Endodermal cell (in vitro differentiated cells): ENCODE measurements at regions not wholly inside any gene's neighbourhood (a gene's known extent, or its start where the extent isn't known, plus 50 kb on each side); places are given as distances from the start of the nearest gene placed in this dataset.
"Not testable (repeated sequence)": the region's sequence is repeated elsewhere in the genome, so short reads cannot be mapped to it uniquely, and the experiment has no call there.

Experiments used
- DNase-seq: peaks from one replicate; pipeline ENCODE4 v3.0.0-alpha.2; 2017
- H3K27ac ChIP-seq: 2 replicates; pipeline ENCODE4 v1.5.1; 2013; ENCODE audit warnings: mild to moderate bottlenecking, low read depth, low read length, moderate library complexity
- H3K27me3 ChIP-seq: 2 replicates; pipeline ENCODE4 v1.6.1; 2013; ENCODE audit warnings: mild to moderate bottlenecking, low read length, moderate library complexity; ENCODE audit not compliant: insufficient read depth, control insufficient read depth, poor library complexity, severe bottlenecking
- H3K36me3 ChIP-seq: 2 replicates; pipeline ENCODE4 v1.7.0; 2013; ENCODE audit warnings: mild to moderate bottlenecking, low read length, moderate library complexity; ENCODE audit not compliant: control insufficient read depth, insufficient read depth
- H3K4me1 ChIP-seq: one replicate; pipeline ENCODE4 v1.7.0; 2013; ENCODE audit warnings: low read length; ENCODE audit not compliant: control insufficient read depth, insufficient read depth
- H3K4me3 ChIP-seq: 2 replicates; pipeline ENCODE4 v1.5.1; 2013; ENCODE audit warnings: mild to moderate bottlenecking, low read length, moderate library complexity
- H3K9ac ChIP-seq: 2 replicates; pipeline ENCODE4 v1.6.1; 2013; ENCODE audit warnings: mild to moderate bottlenecking, low read length, moderate library complexity; ENCODE audit not compliant: poor library complexity, severe bottlenecking; ENCODE audit errors: extremely low read depth
- H3K9me3 ChIP-seq: 2 replicates; pipeline ENCODE4 v1.6.1; 2013; ENCODE audit warnings: mild to moderate bottlenecking, low read length, moderate library complexity; ENCODE audit not compliant: control insufficient read depth
- H3K27ac Mint-ChIP-seq: 2 replicates; pipeline ENCODE4 v1.8.0; 2020; ENCODE audit warnings: mixed read lengths
- H3K27me3 Mint-ChIP-seq: 2 replicates; pipeline ENCODE4 v1.8.0; 2021; ENCODE audit warnings: mild to moderate bottlenecking, mixed read lengths; ENCODE audit not compliant: insufficient read depth
- H3K36me3 Mint-ChIP-seq: 2 replicates; pipeline ENCODE4 v1.8.0; 2020; ENCODE audit warnings: low read depth, mixed read lengths
- H3K4me1 Mint-ChIP-seq: 2 replicates; pipeline ENCODE4 v1.8.0; 2020; ENCODE audit warnings: mixed read lengths
- H3K4me3 Mint-ChIP-seq: 2 replicates; pipeline ENCODE4 v1.8.0; 2020; ENCODE audit warnings: mild to moderate bottlenecking, moderate library complexity, mixed read lengths
- H3K9me3 Mint-ChIP-seq: 2 replicates; pipeline ENCODE4 v1.8.0; 2020; ENCODE audit warnings: mild to moderate bottlenecking, mixed read lengths
- CTCF ChIP-seq: fragments of 200-600 bp; sonication (generic); conservative IDR thresholded peaks from 2 replicates; pipeline ENCODE4 v1.5.0; 2021; ENCODE audit warnings: antibody characterized with exemption, mild to moderate bottlenecking
- WGBS, 2 experiments: methylation state at CpG; one replicate each; pipeline versions ENCODE4 v1.1.5 to v1.1.7; 2013; ENCODE audit warnings: missing lambda C conversion rate in 2 of 2, mixed read lengths in 1 of 2; ENCODE audit not compliant: insufficient coverage in 1 of 2, insufficient read length in 1 of 2; 5-methylcytosine and 5-hydroxymethylcytosine counted together

GRCh38 chrX:45506149-45506730 lies 305.6 kb upstream of the DIPK2B start:
- DNase-seq, result no peak
- WGBS, 2 experiments, result 100% methylated on average over 1 to 2 of the region's 2 CpGs
- H3K27me3 ChIP-seq, result no peaks in the 10 kb centered on the region
- no peak overlapping the region for H3K4me3 ChIP-seq
- peaks cover 4% of the 10 kb centered on the region for H3K4me1 Mint-ChIP-seq
- no peak for TF ChIP-seq CTCF
- no peak overlapping the region for H3K9ac ChIP-seq
- no peaks in the 10 kb centered on the region for H3K36me3 ChIP-seq
- peaks cover 64% of the 10 kb centered on the region for H3K9me3 Mint-ChIP-seq
- H3K4me1 ChIP-seq, result no peaks in the 10 kb centered on the region
- no peaks in the 10 kb centered on the region for H3K9me3 ChIP-seq
- peaks cover 4% of the 10 kb centered on the region for H3K36me3 Mint-ChIP-seq
- no peak overlapping the region for H3K4me3 Mint-ChIP-seq
- no peak overlapping the region for H3K27ac Mint-ChIP-seq
- H3K27ac ChIP-seq, result no peak overlapping the region
- H3K27me3 Mint-ChIP-seq, result no peaks in the 10 kb centered on the region

- no peak overlapping the region for H3K27ac ChIP-seq
- H3K4me3 Mint-ChIP-seq, result no peak overlapping the region
- H3K4me1 Mint-ChIP-seq, result peaks cover 4% of the 10 kb centered on the region
- DNase-seq, result no peak
- no peaks in the 10 kb centered on the region for H3K27me3 Mint-ChIP-seq
- no peaks in the 10 kb centered on the region for H3K27me3 ChIP-seq
- H3K9ac ChIP-seq, result no peak overlapping the region
- WGBS, 2 experiments, result 100% methylated on average over 1 of the region's 1 CpG; no CpG with 5 or more reads in 1 of the 2 experiments
- H3K36me3 Mint-ChIP-seq, result peaks cover 4% of the 10 kb centered on the region
- H3K4me1 ChIP-seq, result no peaks in the 10 kb centered on the region
- no peak overlapping the region for H3K27ac Mint-ChIP-seq
- H3K4me3 ChIP-seq, result no peak overlapping the region
- peaks cover 68% of the 10 kb centered on the region for H3K9me3 Mint-ChIP-seq
- no peaks in the 10 kb centered on the region for H3K9me3 ChIP-seq
- no peaks in the 10 kb centered on the region for H3K36me3 ChIP-seq
- TF ChIP-seq CTCF, result no peak
Observed at GRCh38 chrX:45505214-45505613, 304.5 kb upstream of the DIPK2B start.

GRCh38 chrX:45503787-45504362 lies 303.2 kb upstream of the DIPK2B start:
- H3K9me3 ChIP-seq, DNase-seq, H3K4me3 Mint-ChIP-seq, H3K4me1 Mint-ChIP-seq, H3K27ac ChIP-seq, H3K36me3 ChIP-seq, H3K27me3 Mint-ChIP-seq, H3K36me3 Mint-ChIP-seq, H3K4me3 ChIP-seq, H3K4me1 ChIP-seq, H3K27ac Mint-ChIP-seq, H3K27me3 ChIP-seq, H3K9ac ChIP-seq: not testable (repeated sequence)
- peaks cover 78% of the 10 kb centered on the region for H3K9me3 Mint-ChIP-seq
- WGBS, 2 experiments, result 80 to 94% methylated on average over 1 to 26 of the region's 31 CpGs

- peaks cover 4% of the 10 kb centered on the region for H3K36me3 Mint-ChIP-seq
- no peak overlapping the region for H3K4me3 Mint-ChIP-seq
- peaks cover 4% of the 10 kb centered on the region for H3K4me1 Mint-ChIP-seq
- no peaks in the 10 kb centered on the region for H3K36me3 ChIP-seq
- no peak overlapping the region for H3K27ac Mint-ChIP-seq
- WGBS, 2 experiments, result 88% methylated on average over 1 of the region's 2 CpGs; no CpG with 5 or more reads in 1 of the 2 experiments
- no peak overlapping the region for H3K9ac ChIP-seq
- H3K27me3 Mint-ChIP-seq, result no peaks in the 10 kb centered on the region
- H3K27me3 ChIP-seq, result no peaks in the 10 kb centered on the region
- no peak for TF ChIP-seq CTCF
- no peaks in the 10 kb centered on the region for H3K9me3 ChIP-seq
- peaks cover 78% of the 10 kb centered on the region for H3K9me3 Mint-ChIP-seq
- no peaks in the 10 kb centered on the region for H3K4me1 ChIP-seq
- H3K27ac ChIP-seq, result no peak overlapping the region
- no peak overlapping the region for H3K4me3 ChIP-seq
- DNase-seq, result no peak
Observed at GRCh38 chrX:45502396-45502795, 301.7 kb upstream of the DIPK2B start.
